HEK293T (cell line): ENCODE measurements at regions not wholly inside any gene's neighbourhood (a gene's known extent, or its start where the extent isn't known, plus 50 kb on each side); places are given as distances from the start of the nearest gene placed in this dataset.

Source experiments
- CTCF ChIA-PET: fragments of 350-600 bp; formaldehyde crosslinking; extraction: SDS; loops from one replicate; lab custom pipeline; 2021; ENCODE audit warnings: antibody characterized with exemption, inconsistent platforms; lab: Yijun Ruan, JAX
- POLR2A ChIA-PET: fragments of 350-600 bp; formaldehyde crosslinking; extraction: SDS; loops from one replicate; lab custom pipeline; 2020; ENCODE audit warnings: antibody characterized with exemption, inconsistent platforms; lab: Yijun Ruan, JAX
- DNase-seq: peaks from one replicate; pipeline ENCODE4 v3.0.0; 2012; ENCODE audit warnings: mixed read lengths; ENCODE audit errors: extremely low spot score
- ARNT ChIP-seq: fragments of 450-650 bp; IDR thresholded peaks from 2 replicates; pipeline ENCODE4 v1.6.1; 2017; ENCODE audit warnings: mild to moderate bottlenecking
- BHLHE40 ChIP-seq: fragments of 450-650 bp; IDR thresholded peaks from 2 replicates; pipeline ENCODE4 v1.6.1; 2016; ENCODE audit warnings: mild to moderate bottlenecking, moderate library complexity, borderline replicate concordance
- CTBP1 ChIP-seq: fragments of 450-650 bp; IDR thresholded peaks from 2 replicates; pipeline ENCODE4 v1.6.1; 2016; ENCODE audit warnings: borderline replicate concordance
- ELF4 ChIP-seq: fragments of 450-650 bp; IDR thresholded peaks from 2 replicates; pipeline ENCODE4 v1.6.1; 2017; ENCODE audit warnings: antibody characterized with exemption
- FOXA1 ChIP-seq: fragments of 450-650 bp; IDR thresholded peaks from 2 replicates; pipeline ENCODE4 v1.6.1; 2016; ENCODE audit warnings: mild to moderate bottlenecking
- FOXK2 ChIP-seq: fragments of 450-650 bp; IDR thresholded peaks from 2 replicates; pipeline ENCODE4 v1.6.1; 2016; ENCODE audit warnings: mild to moderate bottlenecking
- FOXM1 ChIP-seq: fragments of 450-650 bp; IDR thresholded peaks from 2 replicates; pipeline ENCODE4 v1.6.1; 2017; ENCODE audit warnings: mild to moderate bottlenecking, borderline replicate concordance
- HDGF ChIP-seq: fragments of 450-650 bp; IDR thresholded peaks from 2 replicates; pipeline ENCODE4 v1.6.1; 2017; ENCODE audit warnings: antibody characterized with exemption, borderline replicate concordance
- L3MBTL2 ChIP-seq: fragments of 450-650 bp; conservative IDR thresholded peaks from 2 replicates; pipeline ENCODE4 v1.6.1; 2016; ENCODE audit warnings: mild to moderate bottlenecking
- LEF1 ChIP-seq: fragments of 450-650 bp; IDR thresholded peaks from 2 replicates; pipeline ENCODE4 v1.6.1; 2017; ENCODE audit warnings: mild to moderate bottlenecking, borderline replicate concordance
- NFRKB ChIP-seq: fragments of 450-650 bp; IDR thresholded peaks from 2 replicates; pipeline ENCODE4 v1.6.1; 2016; ENCODE audit warnings: mild to moderate bottlenecking, moderate library complexity
- PKNOX1 ChIP-seq: fragments of 450-650 bp; IDR thresholded peaks from 2 replicates; pipeline ENCODE4 v1.6.1; 2016
- SP1 ChIP-seq: fragments of 450-650 bp; IDR thresholded peaks from 2 replicates; pipeline ENCODE4 v1.6.1; 2017
- SUZ12 ChIP-seq: fragments of 450-650 bp; IDR thresholded peaks from 2 replicates; pipeline ENCODE4 v1.6.1; 2016; ENCODE audit warnings: mild to moderate bottlenecking
- TARDBP ChIP-seq: fragments of 450-650 bp; IDR thresholded peaks from 2 replicates; pipeline ENCODE4 v1.6.1; 2016
- ZNF384 ChIP-seq: fragments of 450-650 bp; IDR thresholded peaks from 2 replicates; pipeline ENCODE4 v1.6.1; 2016

- CTCF ChIA-PET, result no interaction called here
- POLR2A ChIA-PET, result no interaction called here
- TF ChIP-seq FOXA1 (no peak), BHLHE40 (no peak), ELF4 (no peak), ARNT (no peak), NFRKB (no peak), CTBP1 (no peak), PKNOX1 (no peak), FOXM1 (no peak), TARDBP (no peak)
- DNase-seq, result no peak
These were observed 1140.3 kb upstream of the SLC10A2 start for GRCh38 chr13:104206450-104207044.

- POLR2A ChIA-PET, result no interaction called here
These were observed 1138.0 kb upstream of the SLC10A2 start for GRCh38 chr13:104204177-104204576.

GRCh38 chr13:104198801-104199200 lies 1132.6 kb upstream of the SLC10A2 start:
- CTCF ChIA-PET, result no interaction called here
- TF ChIP-seq CTBP1, result no peak
- no peak for TF ChIP-seq FOXA1
- TF ChIP-seq TARDBP, result no peak
- TF ChIP-seq NFRKB, result no peak
- POLR2A ChIA-PET, result no interaction called here
- DNase-seq, result no peak

More at GRCh38 chr13:104204177-104204576, 1138.0 kb upstream of the SLC10A2 start:
- TF ChIP-seq ELF4 (no peak), ARNT (no peak), NFRKB (no peak), FOXA1 (no peak), BHLHE40 (no peak), HDGF (no peak), PKNOX1 (no peak), TARDBP (no peak), FOXM1 (no peak), SUZ12 (no peak)
- no peak for DNase-seq
- CTCF ChIA-PET, result interaction anchor here (0.6 to 0.7 kb wide), 2 partner anchors 22 to 237 kb away, joined by 3 to 5 read pairs; no protein-coding TSS in a partner anchor

- TF ChIP-seq TARDBP (no peak), SP1 (no peak), CTBP1 (no peak), FOXA1 (no peak), HDGF (no peak), BHLHE40 (no peak), ZNF384 (no peak), FOXK2 (no peak), PKNOX1 (no peak), LEF1 (no peak), FOXM1 (no peak), L3MBTL2 (no peak)
- DNase-seq, result no peak
- CTCF ChIA-PET, result interaction anchor here (0.6 kb wide), 1 partner anchor 748 kb away, joined by 3 read pairs; no protein-coding TSS in a partner anchor
- POLR2A ChIA-PET, result no interaction called here
These were observed 1130.4 kb upstream of the SLC10A2 start for GRCh38 chr13:104196611-104197010.

DNA sequence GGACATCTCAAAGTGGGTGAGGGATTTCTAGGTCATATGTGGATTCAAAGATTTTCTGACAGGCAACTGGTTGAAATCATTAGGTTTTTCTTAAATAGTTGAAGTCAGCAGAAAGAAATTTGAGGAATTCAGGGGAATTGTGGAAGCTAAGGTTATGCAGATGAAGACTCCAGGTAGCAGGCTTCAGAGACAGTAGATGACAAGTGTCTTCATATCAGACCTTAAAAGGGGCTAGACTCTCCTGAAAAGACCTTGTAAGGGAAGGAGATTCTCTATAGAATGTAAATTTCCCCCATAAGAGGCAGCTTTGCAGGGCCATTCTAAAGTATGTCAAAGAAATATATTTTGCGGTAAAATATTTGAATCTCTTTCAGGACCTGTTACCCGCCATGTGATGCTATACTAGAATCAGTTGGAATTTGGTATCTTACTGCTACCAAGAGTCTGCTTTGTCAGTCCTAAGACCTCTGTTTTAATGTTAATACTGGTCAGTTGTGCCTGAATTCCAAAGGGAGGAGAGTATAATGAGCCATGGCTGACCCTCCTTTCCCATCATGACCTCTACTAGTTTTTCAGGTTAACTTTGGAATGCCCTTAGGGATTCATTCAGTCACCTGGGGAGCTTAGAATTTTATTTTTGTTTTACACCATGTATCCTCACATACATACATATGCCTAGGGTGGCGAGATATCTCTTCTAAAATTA lies 1115.5 kb upstream of the SLC10A2 start:
- DNase-seq, result no peak
- ChIA-PET CTCF (no interaction called here), POLR2A (no interaction called here)
- TF ChIP-seq L3MBTL2 (no peak), BHLHE40 (no peak), SP1 (no peak), FOXM1 (no peak), CTBP1 (no peak), LEF1 (no peak), PKNOX1 (no peak), FOXK2 (no peak), SUZ12 (no peak), TARDBP (no peak), ARNT (no peak), ZNF384 (no peak), NFRKB (no peak), HDGF (no peak), FOXA1 (no peak)

DNA sequence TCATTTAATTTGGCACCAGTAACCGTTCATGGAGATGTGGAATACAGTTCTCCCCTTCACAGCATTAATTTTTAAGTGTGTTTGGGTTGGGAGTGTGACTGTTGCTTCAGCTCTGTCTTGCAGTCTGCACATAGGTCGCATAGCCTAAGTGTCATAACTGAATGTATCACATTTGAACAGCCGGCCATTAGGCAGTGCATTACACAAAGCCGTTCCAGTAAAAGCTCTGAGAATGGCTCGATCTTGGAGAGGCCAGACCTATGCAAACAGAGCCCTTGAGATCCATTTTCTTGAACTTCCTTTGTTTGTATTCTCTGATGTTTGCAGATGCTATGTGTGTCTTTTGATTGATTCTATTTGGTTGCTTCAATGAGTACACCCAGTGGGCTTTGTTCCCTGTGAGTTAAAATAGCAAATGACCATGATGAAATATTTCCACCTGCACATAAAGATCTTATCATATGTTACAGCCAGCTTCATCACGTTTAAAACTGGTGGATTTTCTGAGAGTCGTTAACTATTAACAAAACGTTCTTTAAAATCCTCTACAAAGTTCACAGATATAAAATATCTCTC lies 1104.9 kb upstream of the SLC10A2 start:
- TF ChIP-seq FOXM1 (no peak), SUZ12 (no peak), ZNF384 (no peak), ARNT (no peak), BHLHE40 (no peak), PKNOX1 (no peak)
- ChIA-PET POLR2A (no interaction called here), CTCF (no interaction called here)
- no peak for DNase-seq
